NCI-H2227 treated with DMSO at 0.1 percent for 48 hours (cell line): ENCODE measurements at regions not wholly inside any gene's neighbourhood (a gene's known extent, or its start where the extent isn't known, plus 50 kb on each side); places are given as distances from the start of the nearest gene placed in this dataset.

Experiments used
- DNase-seq: peaks from one replicate; lab custom pipeline; 2025; lab: John Stamatoyannopoulos, UW

DNA sequence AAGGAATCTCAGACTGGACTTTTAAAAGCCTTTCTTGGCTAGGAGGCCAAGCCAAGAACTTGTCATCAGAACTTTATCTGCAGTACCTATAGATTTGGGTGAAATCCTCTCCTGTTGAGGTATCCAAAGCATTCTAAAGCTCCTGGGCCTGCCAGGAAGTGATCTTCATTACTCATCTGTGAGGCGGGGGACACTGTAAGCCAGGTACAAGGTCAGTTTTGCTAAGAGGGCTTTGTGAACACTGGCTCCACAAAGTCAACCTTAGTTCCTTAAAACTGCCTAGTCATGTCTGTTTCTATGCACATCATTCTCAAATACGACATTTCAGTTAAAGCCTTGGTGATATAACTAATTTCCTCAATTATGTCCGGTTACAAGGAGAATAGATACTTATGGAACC is 236.7 kb downstream of the PIK3R1 start:
- no peak for DNase-seq

DNA sequence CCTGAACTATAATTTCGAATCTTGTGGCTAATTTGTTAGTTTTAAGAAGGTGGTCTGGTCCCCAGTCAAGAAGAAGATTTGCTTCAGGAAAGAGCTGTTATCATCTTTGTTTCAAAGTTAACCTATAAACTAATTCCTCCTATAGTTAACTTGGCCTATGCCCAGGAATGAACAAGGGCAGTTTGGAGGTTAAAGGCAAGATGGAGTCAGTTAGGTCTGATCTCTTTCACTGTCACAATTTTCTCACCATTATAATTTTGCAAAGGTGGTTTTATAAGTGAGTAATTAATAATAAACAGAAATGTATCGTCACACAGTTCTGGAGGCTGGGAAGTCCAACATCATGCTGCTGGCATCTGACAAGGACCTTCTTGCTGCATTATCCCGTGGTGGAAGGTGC is 238.6 kb downstream of the PIK3R1 start:
- no peak for DNase-seq

DNA sequence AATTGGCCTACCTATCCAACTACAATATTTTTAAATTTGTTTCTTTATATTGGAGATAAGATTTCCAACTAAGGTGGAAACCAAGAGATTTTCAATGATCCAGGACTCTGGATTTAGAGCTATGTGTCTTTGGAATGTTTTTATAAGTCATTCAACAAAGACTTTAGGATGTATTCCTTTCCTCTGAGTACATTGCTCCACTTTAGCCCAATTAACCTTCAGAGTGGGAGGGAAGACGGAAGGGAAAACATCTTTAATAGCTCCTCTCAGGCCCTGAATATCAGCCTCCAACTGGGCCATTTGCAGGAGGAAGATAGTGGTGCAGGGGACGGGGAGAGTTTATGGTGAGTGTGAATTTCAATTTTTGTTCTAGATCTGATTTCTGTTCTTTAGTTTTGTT is 239.2 kb downstream of the PIK3R1 start:
- DNase-seq: no peak

DNA sequence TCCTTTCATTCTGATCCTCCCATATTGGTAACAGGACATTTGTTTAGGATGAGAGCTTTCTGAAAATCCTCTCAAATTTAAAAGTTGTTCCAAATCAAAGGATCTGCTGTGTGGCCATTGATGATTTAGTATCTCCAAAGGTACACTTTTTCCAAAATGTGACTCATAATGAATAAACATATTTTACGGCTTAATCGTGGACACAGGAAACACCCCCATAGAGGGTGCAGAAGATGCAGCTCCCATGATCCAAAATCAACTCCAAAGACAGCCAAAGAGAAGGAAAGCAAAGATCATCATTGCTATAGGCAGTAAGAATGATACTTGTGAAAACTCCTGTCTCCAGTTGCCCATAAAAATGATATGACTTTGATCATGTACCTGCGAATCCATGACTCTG is 239.7 kb downstream of the PIK3R1 start:
- no peak for DNase-seq

GRCh38 chr5:68456756-68457217 is 241.2 kb downstream of the PIK3R1 start:
- DNase-seq: no peak

- no peak for DNase-seq
These were observed 241.7 kb downstream of the PIK3R1 start for GRCh38 chr5:68457285-68457684.

- no peak for DNase-seq
These were observed 243.0 kb downstream of the PIK3R1 start for GRCh38 chr5:68458416-68459021.

GRCh38 chr5:68459093-68459809 is 243.7 kb downstream of the PIK3R1 start:
- no peak for DNase-seq

DNA sequence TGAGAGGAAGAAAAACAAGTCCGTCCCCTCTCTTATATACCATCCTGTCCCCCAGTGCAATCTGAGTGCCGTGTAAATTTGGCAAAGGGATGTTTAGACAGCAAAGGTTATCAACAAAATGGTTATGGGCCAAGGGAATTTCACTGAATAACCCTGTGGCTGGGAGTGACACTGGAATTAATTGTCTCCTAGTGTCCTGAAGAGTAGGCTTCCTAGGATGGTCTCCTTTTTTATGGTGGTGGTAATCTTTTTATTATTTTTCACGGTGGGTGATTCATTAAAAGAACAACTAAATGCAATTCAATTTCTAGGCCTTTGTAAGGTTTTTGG is 244.2 kb downstream of the PIK3R1 start:
- DNase-seq: no peak

- DNase-seq: no peak
These were observed 244.7 kb downstream of the PIK3R1 start for GRCh38 chr5:68460147-68460798.

GRCh38 chr5:68463606-68464005 is 248.1 kb downstream of the PIK3R1 start:
- DNase-seq: no peak

GRCh38 chr5:68464424-68464823 is 248.9 kb downstream of the PIK3R1 start:
- DNase-seq: no peak

- DNase-seq: no peak
These were observed 249.6 kb downstream of the PIK3R1 start for GRCh38 chr5:68465133-68465532.

DNA sequence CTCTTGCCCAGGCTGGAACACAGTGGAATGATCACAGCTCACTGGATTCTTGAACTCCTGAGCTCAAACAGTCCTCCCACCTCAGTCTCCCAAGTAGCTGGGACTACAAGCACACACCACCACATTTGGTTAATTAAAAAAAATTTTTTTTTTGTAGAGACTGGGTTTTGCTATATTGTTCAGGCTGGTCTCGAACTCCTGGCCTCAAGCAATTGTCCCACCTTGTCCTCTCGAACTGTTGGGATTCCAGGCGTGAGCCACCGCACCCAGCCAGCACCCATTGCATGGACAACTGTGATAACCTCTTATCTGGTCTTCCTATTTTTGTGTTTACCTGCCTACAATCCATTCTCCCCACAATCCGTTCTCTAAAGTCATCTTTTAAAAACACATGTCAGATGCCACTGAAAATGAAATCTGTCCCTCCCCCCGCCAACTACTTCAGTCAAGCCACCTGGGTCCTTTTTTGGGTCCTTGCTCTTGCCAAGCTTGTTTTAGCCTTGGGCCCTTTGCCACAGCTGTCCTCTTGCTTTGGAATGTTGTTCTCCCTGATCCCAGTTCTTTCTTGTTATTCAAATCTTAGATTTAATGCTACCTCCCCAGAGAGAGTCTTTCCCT is 250.5 kb downstream of the PIK3R1 start:
- no peak for DNase-seq

DNA sequence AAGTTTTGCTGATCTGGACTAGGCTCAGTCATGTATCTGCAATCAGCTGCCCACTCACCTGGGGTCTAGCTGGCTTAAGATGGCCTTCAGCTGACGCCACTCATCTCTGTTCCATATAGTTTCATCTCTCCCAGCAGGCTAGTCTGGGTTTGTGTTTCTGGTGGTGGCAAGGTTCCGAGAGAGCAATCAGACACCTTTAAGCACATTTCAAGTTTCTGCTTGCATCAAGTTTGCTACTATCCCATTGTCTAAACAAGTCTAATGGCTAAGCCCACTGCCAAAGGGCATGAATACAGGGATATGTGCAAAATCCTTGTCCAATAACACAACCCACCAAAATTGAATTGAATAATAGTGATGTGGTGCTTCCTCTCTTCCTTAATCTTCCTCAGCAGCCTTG is 251.7 kb downstream of the PIK3R1 start:
- no peak for DNase-seq

DNA sequence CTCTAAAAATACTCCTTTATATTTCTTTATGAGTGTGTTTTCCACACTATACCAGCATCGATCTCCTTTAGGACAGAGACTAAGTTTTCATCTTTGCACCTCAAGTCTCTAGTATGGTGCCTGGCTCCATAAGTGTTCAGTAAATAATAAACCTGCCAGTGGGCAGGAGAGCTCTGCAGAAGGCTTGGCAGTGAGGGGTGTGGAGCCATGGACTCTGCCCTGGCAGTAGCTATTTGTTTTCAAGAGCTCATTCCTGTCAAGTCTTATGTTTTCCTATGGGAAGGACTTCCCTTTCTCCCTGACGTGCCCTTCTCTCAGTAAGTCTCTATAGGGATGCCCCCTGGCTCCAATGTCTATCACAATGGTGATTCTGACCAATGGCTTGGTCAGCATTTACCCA is 252.2 kb downstream of the PIK3R1 start:
- no peak for DNase-seq

DNA sequence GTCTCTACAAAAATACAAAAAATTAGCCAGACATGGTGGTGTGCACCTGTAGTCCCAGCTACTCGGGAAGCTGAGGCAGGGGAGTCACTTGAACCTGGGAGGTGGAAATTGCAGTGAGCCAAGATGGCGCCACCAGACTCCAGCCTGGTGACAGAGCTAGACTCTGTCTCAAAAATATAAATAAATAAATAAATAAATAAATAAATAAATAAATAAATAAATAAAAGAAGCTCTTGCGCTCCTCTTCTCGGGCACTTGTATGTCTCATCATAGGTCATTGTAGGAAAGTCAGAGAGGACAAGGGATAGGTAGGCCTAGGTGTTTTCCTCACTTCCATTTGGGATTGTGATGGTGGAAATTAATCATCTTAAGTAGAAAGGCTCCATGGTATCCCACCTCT is 252.8 kb downstream of the PIK3R1 start:
- no peak for DNase-seq

- no peak for DNase-seq
These were observed 260.0 kb downstream of the PIK3R1 start for GRCh38 chr5:68475476-68475983.

DNA sequence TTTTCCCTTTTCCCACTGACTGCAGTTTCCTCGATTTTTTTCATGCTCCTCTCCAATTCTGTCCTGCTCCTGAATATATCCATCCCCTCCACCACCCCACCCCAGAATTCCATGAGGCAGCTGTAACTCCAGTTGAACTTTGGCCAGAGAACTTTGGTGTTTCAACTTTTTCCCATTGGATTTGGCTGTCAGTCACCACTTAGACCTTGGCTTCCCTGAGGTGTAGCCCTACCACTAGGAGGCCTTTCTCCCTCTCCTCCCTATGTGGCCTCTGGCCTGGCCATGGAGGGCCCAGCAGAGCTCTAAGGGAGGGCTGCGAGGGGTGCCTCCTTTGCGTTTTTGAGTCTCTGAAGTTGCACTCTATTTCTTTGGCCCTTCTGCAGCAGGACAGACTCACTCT is 261.3 kb downstream of the PIK3R1 start:
- DNase-seq: no peak

- no peak for DNase-seq
These were observed 262.9 kb downstream of the PIK3R1 start for GRCh38 chr5:68478301-68479095.

DNA sequence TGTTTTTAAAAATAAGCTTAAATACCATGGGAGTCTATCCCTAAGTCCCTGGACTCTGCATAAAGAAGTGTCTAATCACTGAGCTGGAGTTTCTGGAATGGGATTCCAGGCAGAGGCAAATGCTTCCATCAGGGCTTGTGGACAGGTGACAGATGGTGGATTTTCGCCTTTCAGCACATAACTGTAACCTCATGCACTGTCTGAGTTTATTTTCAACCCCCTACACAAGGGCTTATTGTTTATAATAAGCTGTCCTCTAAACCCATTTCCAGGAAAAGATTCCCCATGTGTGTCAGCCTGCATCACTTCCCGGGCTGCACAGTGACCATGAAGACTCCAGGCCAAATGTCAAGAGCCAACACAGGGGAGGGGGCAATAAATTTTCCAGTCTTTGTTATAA is 264.0 kb downstream of the PIK3R1 start:
- no peak for DNase-seq

DNA sequence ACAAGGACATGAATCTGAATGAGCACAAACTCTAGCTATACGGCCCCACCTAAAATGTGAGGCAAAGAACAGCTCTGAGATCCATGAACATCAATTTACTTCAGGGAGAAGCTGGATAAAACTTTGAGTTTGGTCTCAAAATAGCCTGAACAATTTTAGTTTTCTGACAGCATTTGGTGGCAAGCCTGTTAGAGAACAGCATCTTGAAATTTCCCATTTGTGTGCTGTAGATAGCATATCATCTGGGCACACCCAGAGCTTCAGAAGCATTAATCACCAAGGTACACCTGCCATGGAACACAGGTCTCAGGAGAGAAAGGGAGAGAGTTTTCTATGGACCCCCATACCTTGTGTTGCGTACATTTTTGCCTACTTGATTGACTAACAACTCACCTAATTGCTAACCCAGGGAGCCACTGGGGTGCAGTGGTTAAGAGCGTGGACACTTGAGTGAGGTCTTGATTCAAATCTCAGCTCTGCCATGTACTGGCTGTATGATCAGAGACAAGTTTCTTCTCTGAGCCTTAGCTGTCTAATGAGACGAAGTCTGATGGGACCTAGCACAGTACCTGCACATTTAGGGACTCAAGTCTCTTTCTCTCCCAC is 264.9 kb downstream of the PIK3R1 start:
- no peak for DNase-seq
